ENCODE measurements at regions not wholly inside any gene's neighbourhood (a gene's known extent, or its start where the extent isn't known, plus 50 kb on each side); places are given as distances from the start of the nearest gene placed in this dataset.

- no peak for TF ChIP-seq CTCF (IDR thresholded peaks at IDR 0.05)
- TF ChIP-seq POLR2A (IDR thresholded peaks at IDR 0.05) = no peak
These were observed 140.2 kb upstream of the MOCS1 start for GRCh38 chr6:40074306-40075055.

Measured in right lobe of liver (tissue), 4 donors.